ENCODE measurements at regions not wholly inside any gene's neighbourhood (a gene's known extent, or its start where the extent isn't known, plus 50 kb on each side); places are given as distances from the start of the nearest gene placed in this dataset.

GRCh38 chr15:31217566-31218270, 108.9 kb upstream of the KLF13 start:
- DNase-seq (ENCODE audit: low read depth, low spot score) = no peak
- Histone ChIP-seq H3K36me3 (ENCODE audit: control insufficient read depth in 2 of 2, extremely low read depth in 1 of 2, insufficient read depth in 2 of 2, low read length in 2 of 2) (no peaks in the 10 kb centered on the region), H2AFZ (ENCODE audit: low read depth, low read length) (no peak overlapping the region), H3K27ac (ENCODE audit: insufficient read depth, low read depth, low read length) (no peak overlapping the region), H3K9me3 (replicated peaks; ENCODE audit: control insufficient read depth, insufficient read depth, low read length) (no peaks in the 10 kb centered on the region), H3K4me3 (replicated peaks in 1 of 3; ENCODE audit: insufficient read depth in 1 of 3, low read depth in 1 of 3, low read length in 3 of 3) (no peak overlapping the region), H4K20me1 (replicated peaks; ENCODE audit: control insufficient read depth, extremely low read depth, insufficient read depth, low read length) (no peaks in the 10 kb centered on the region), H3K79me2 (ENCODE audit: control insufficient read depth, insufficient read depth, low read length) (no peaks in the 10 kb centered on the region), H3K4me2 (ENCODE audit: insufficient read depth, low read length) (no peak overlapping the region), H3K4me1 (ENCODE audit: control insufficient read depth, extremely low read depth, insufficient read depth, low read length) (no peaks in the 10 kb centered on the region), H3K9ac (replicated peaks; ENCODE audit: extremely low read depth, insufficient read depth, low read length) (no peak overlapping the region), H3K27me3 (ENCODE audit: control insufficient read depth in 2 of 2, insufficient read depth in 2 of 2, low read length in 2 of 2) (peaks cover 7 to 9% of the 10 kb centered on the region in 2 experiments), H3K9me1 (replicated peaks; ENCODE audit: control insufficient read depth, extremely low read depth, insufficient read depth, low read length) (no peaks in the 10 kb centered on the region)
- no peak for FAIRE-seq
- TF ChIP-seq POLR2A (IDR thresholded peaks at IDR 0.05; ENCODE audit: low read depth, low read length) (no peak), GATA2 (IDR thresholded peaks at IDR 0.05; ENCODE audit: insufficient read depth, insufficient read length, low read depth, low read length) (no peak), EZH2 (IDR thresholded peaks at IDR 0.05; ENCODE audit: borderline replicate concordance, low read depth, low read length, severe bottlenecking) (no peak), POLR2AphosphoS5 (IDR thresholded peaks at IDR 0.05; ENCODE audit: insufficient read depth, low read depth, low read length) (no peak), FOS (IDR thresholded peaks at IDR 0.05; ENCODE audit: borderline replicate concordance, insufficient read depth, low read length) (no peak), CTCF (IDR thresholded peaks at IDR 0.05; ENCODE audit: extremely low read depth in 1 of 2, insufficient read depth in 1 of 2, low read depth in 1 of 2, low read length in 2 of 2) (no peak), MYC (IDR thresholded peaks at IDR 0.05; ENCODE audit: low read depth, low read length) (no peak), JUN (IDR thresholded peaks at IDR 0.05; ENCODE audit: borderline replicate concordance, insufficient read depth, insufficient read length, low read depth) (no peak)
- TF ChIP-seq, protein P1, sequence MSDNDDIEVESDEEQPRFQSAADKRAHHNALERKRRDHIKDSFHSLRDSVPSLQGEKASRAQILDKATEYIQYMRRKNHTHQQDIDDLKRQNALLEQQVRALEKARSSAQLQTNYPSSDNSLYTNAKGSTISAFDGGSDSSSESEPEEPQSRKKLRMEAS (IDR thresholded peaks at IDR 0.05; ENCODE audit: insufficient read depth, insufficient read length) = no peak
- ChIA-PET POLR2A (no interaction called here), CTCF (interaction anchor here (1.6 to 1.8 kb wide), 2 partner anchors 217 to 271 kb away, joined by 4 to 6 read pairs; no protein-coding TSS in a partner anchor)
- intact Hi-C loops (cut with micrococcal nuclease) (no loop called here), dilution Hi-C loops (cut with MboI; ENCODE audit: extremely low pct_ligation_motif_present, low sequenced_read_pairs) (loop anchor here (25.0 kb wide), 2 partner anchors 95 to 270 kb away; no protein-coding TSS in a partner anchor)
- no TSS peak for BruUV-seq (replicated peaks)
